ENCODE measurements at regions not wholly inside any gene's neighbourhood (a gene's known extent, or its start where the extent isn't known, plus 50 kb on each side); places are given as distances from the start of the nearest gene placed in this dataset.

GRCh38 chr2:144275340-144275739 lies 244.6 kb downstream of the ZEB2 start:
- ChIA-PET CTCF (no interaction called here), POLR2A (no interaction called here)
- TF ChIP-seq CTCF (IDR thresholded peaks at IDR 0.05; ENCODE audit: insufficient read depth, low read depth, low read length), result no peak
- no peaks in the 10 kb centered on the region for H3K36me3 ChIP-seq (ENCODE audit: control insufficient read depth, insufficient read depth, low read length)
- no peak overlapping the region for H3K4me3 ChIP-seq (ENCODE audit: low read depth, low read length)
- no peak for DNase-seq (ENCODE audit: low read depth)
- no peaks in the 10 kb centered on the region for H3K27me3 ChIP-seq (ENCODE audit: control insufficient read depth, insufficient read depth, low read length)

GRCh38 chr2:144274131-144274530 lies 245.8 kb downstream of the ZEB2 start:
- ChIA-PET POLR2A (no interaction called here), CTCF (interaction anchor here (1.4 kb wide), 1 partner anchor 9 kb away, joined by 3 read pairs; no protein-coding TSS in a partner anchor)
- Histone ChIP-seq H3K27me3 (ENCODE audit: control insufficient read depth, insufficient read depth, low read length) (no peaks in the 10 kb centered on the region), H3K36me3 (ENCODE audit: control insufficient read depth, insufficient read depth, low read length) (no peaks in the 10 kb centered on the region), H3K4me3 (ENCODE audit: low read depth, low read length) (no peak overlapping the region)
- TF ChIP-seq CTCF (IDR thresholded peaks at IDR 0.05; ENCODE audit: insufficient read depth, low read depth, low read length), result no peak
- DNase-seq (ENCODE audit: low read depth), result no peak

GRCh38 chr2:144270951-144271350 lies 249.0 kb downstream of the ZEB2 start:
- no peaks in the 10 kb centered on the region for H3K27me3 ChIP-seq (ENCODE audit: control insufficient read depth, insufficient read depth, low read length)
- CTCF ChIA-PET, result no interaction called here
- POLR2A ChIA-PET, result no interaction called here
- no peaks in the 10 kb centered on the region for H3K36me3 ChIP-seq (ENCODE audit: control insufficient read depth, insufficient read depth, low read length)
- no peak for DNase-seq (ENCODE audit: low read depth)
- no peak for TF ChIP-seq CTCF (IDR thresholded peaks at IDR 0.05; ENCODE audit: insufficient read depth, low read depth, low read length)
- no peak overlapping the region for H3K4me3 ChIP-seq (ENCODE audit: low read depth, low read length)

GRCh38 chr2:144268036-144268678 lies 251.8 kb downstream of the ZEB2 start:
- DNase-seq (ENCODE audit: low read depth), result no peak
- ChIA-PET POLR2A (no interaction called here), CTCF (no interaction called here)
- H3K36me3 ChIP-seq (ENCODE audit: control insufficient read depth, insufficient read depth, low read length), result no peaks in the 10 kb centered on the region
- no peak for TF ChIP-seq CTCF (IDR thresholded peaks at IDR 0.05; ENCODE audit: insufficient read depth, low read depth, low read length)
- H3K4me3 ChIP-seq (ENCODE audit: low read depth, low read length), result no peak overlapping the region
- no peaks in the 10 kb centered on the region for H3K27me3 ChIP-seq (ENCODE audit: control insufficient read depth, insufficient read depth, low read length)

GRCh38 chr2:144267239-144267638 lies 252.7 kb downstream of the ZEB2 start:
- no peak for DNase-seq (ENCODE audit: low read depth)
- Histone ChIP-seq H3K4me3 (ENCODE audit: low read depth, low read length) (no peak overlapping the region), H3K27me3 (ENCODE audit: control insufficient read depth, insufficient read depth, low read length) (no peaks in the 10 kb centered on the region), H3K36me3 (ENCODE audit: control insufficient read depth, insufficient read depth, low read length) (no peaks in the 10 kb centered on the region)
- POLR2A ChIA-PET, result no interaction called here
- CTCF ChIA-PET, result no interaction called here
- no peak for TF ChIP-seq CTCF (IDR thresholded peaks at IDR 0.05; ENCODE audit: insufficient read depth, low read depth, low read length)
